ENCODE measurements at regions not wholly inside any gene's neighbourhood (a gene's known extent, or its start where the extent isn't known, plus 50 kb on each side); places are given as distances from the start of the nearest gene placed in this dataset.
"Not testable (repeated sequence)": the region's sequence is repeated elsewhere in the genome, so short reads cannot be mapped to it uniquely, and the experiment has no call there.

GRCh38 chr4:154120690-154121345 lies 331.9 kb upstream of the SFRP2 start:
- Histone ChIP-seq H3K4me3 (no peak overlapping the region), H3K27ac (no peak overlapping the region), H3K36me3 (no peaks in the 10 kb centered on the region), H3K27me3 (no peaks in the 10 kb centered on the region), H3K9me3 (no peaks in the 10 kb centered on the region), H3K4me1 (no peaks in the 10 kb centered on the region)
- WGBS, 2 donors: 65 to 78% methylated on average over 4 of the region's 4 CpGs
- TF ChIP-seq CTCF (IDR thresholded peaks at IDR 0.05): no peak
- intact Hi-C loops (cut with DNase I): no loop called here
- FAIRE-seq: no peak
- no peak for ATAC-seq
- no peak for DNase-seq

- ATAC-seq (no peak), DNase-seq (no peak), FAIRE-seq (no peak)
- intact Hi-C loops (cut with DNase I): no loop called here
- no peaks in the 10 kb centered on the region for H3K36me3 ChIP-seq
- no peaks in the 10 kb centered on the region for H3K4me1 ChIP-seq
- no peak for TF ChIP-seq CTCF (IDR thresholded peaks at IDR 0.05)
- WGBS, 2 donors: 55 to 58% methylated on average over 5 of the region's 5 CpGs
- H3K27ac ChIP-seq: no peak overlapping the region
- H3K27me3 ChIP-seq: no peaks in the 10 kb centered on the region
- H3K9me3 ChIP-seq: no peaks in the 10 kb centered on the region
- H3K4me3 ChIP-seq: no peak overlapping the region
Measured at GRCh38 chr4:154120006-154120676, 331.3 kb upstream of the SFRP2 start.

DNA sequence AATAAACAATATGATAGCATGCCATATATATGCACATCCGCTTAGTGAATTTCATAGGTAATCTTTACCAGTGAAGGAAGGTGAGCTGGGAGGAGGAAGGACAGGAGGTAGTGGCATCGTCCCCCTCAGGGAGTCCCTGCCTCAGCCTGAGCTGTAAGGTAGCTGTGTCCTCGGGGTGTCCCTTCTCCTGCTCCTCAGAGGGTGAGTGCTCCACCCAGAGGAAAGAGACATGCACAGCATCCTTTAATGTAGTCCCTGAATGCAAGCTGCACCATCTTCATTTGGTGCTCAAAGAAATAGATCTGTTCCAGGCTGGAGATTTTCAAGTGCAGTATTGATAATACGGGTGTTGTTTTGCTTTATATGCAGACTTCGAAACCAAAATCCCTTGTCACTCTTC lies 330.4 kb upstream of the SFRP2 start:
- no peaks in the 10 kb centered on the region for H3K36me3 ChIP-seq
- H3K9me3 ChIP-seq: no peaks in the 10 kb centered on the region
- H3K4me3 ChIP-seq: no peak overlapping the region
- intact Hi-C loops (cut with DNase I): no loop called here
- DNase-seq (no peak), FAIRE-seq (no peak), ATAC-seq (no peak)
- no peak overlapping the region for H3K27ac ChIP-seq
- WGBS, 2 donors: 67 to 77% methylated on average over 5 of the region's 5 CpGs
- H3K4me1 ChIP-seq: no peaks in the 10 kb centered on the region
- TF ChIP-seq CTCF (IDR thresholded peaks at IDR 0.05): no peak
- no peaks in the 10 kb centered on the region for H3K27me3 ChIP-seq

DNA sequence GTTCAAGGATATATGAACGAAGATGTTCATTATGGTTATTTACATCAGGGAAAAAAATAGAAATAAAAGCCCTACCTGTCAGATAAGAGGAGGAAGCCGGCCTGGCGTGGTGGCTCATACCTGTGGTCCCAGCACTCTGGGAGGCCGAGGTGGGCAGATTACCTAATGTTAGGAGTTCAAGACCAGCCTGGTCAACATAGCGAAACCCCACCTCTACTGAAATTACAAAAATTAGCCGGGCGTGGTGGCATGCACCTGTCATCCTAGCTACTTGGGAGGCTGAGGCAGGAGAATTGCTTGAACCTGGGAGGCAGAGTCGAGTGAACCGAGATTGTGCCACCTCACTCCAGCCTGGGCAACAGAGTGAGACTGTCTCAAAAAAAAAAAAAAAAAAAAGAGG lies 328.8 kb upstream of the SFRP2 start:
- FAIRE-seq; intact Hi-C loops (cut with DNase I): not testable (repeated sequence)

DNA sequence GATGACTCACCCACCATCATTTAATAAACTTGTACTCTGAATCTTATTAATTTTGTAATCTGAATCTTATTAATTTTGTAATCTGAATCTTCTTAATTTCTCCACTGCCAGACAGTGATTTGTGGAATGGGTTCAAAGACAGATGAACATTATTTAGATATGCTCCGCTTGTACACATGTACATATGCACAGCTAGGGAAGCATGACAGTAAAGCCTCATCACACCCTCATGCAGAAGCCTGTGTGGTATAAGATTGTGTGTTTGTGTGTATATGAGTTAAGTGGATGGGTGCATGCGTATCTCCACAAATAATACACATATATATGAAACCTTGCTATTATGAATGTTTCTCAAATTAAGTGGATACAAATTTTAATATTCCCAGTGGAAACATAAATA lies 318.5 kb upstream of the SFRP2 start:
- Histone ChIP-seq H3K36me3 (no peaks in the 10 kb centered on the region), H3K9me3 (no peaks in the 10 kb centered on the region), H3K27ac (no peak overlapping the region), H3K4me1 (no peaks in the 10 kb centered on the region), H3K27me3 (no peaks in the 10 kb centered on the region), H3K4me3 (no peak overlapping the region)
- 91 to 92% methylated on average over 2 of the region's 2 CpGs for WGBS, 2 donors
- DNase-seq (no peak), ATAC-seq (no peak), FAIRE-seq (no peak)
- intact Hi-C loops (cut with DNase I): no loop called here
- TF ChIP-seq CTCF (IDR thresholded peaks at IDR 0.05): no peak

More for the DNA sequence above, 328.8 kb upstream of the SFRP2 start:
- H3K9me3 ChIP-seq, ATAC-seq, DNase-seq, H3K27ac ChIP-seq, H3K4me1 ChIP-seq, H3K4me3 ChIP-seq, H3K27me3 ChIP-seq, H3K36me3 ChIP-seq: not testable (repeated sequence)
- 84 to 90% methylated on average over 9 of the region's 9 CpGs for WGBS, 2 donors
